IPS DF 19.7 (cell line): ENCODE measurements at regions not wholly inside any gene's neighbourhood (a gene's known extent, or its start where the extent isn't known, plus 50 kb on each side); places are given as distances from the start of the nearest gene placed in this dataset.
"Not testable (repeated sequence)": the region's sequence is repeated elsewhere in the genome, so short reads cannot be mapped to it uniquely, and the experiment has no call there.

Source experiments
- DNase-seq: peaks from one replicate; pipeline ENCODE4 v3.0.0-alpha.2; 2013; ENCODE audit warnings: low read depth, low spot score

GRCh38 chr10:18735711-18736110 lies 76.5 kb downstream of the ARL5B start:
- no peak for DNase-seq

GRCh38 chr10:18737236-18737635 lies 78.0 kb downstream of the ARL5B start:
- no peak for DNase-seq

GRCh38 chr10:18737841-18738240 lies 78.6 kb downstream of the ARL5B start:
- no peak for DNase-seq

- DNase-seq, result no peak
Measured at GRCh38 chr10:18738835-18739234, 79.6 kb downstream of the ARL5B start.

GRCh38 chr10:18743926-18744325 lies 84.7 kb downstream of the ARL5B start:
- no peak for DNase-seq

- DNase-seq, result no peak
Measured at GRCh38 chr10:18753312-18753895, 94.2 kb downstream of the ARL5B start.

- no peak for DNase-seq
Measured at GRCh38 chr10:18759575-18759974, 100.3 kb downstream of the ARL5B start.

- DNase-seq, result no peak
Measured at GRCh38 chr10:18760836-18761235, 101.6 kb downstream of the ARL5B start.

- DNase-seq, result no peak
Measured at GRCh38 chr10:18767981-18768380, 108.8 kb downstream of the ARL5B start.

- DNase-seq, result no peak
Measured at GRCh38 chr10:18773180-18773579, 113.9 kb downstream of the ARL5B start.

- no peak for DNase-seq
Measured at GRCh38 chr10:18777258-18777657, 118.0 kb downstream of the ARL5B start.

- DNase-seq, result no peak
Measured at GRCh38 chr10:18786478-18786877, 127.2 kb downstream of the ARL5B start.

- DNase-seq, result no peak
Measured at GRCh38 chr10:18793951-18794350, 134.7 kb downstream of the ARL5B start.

- no peak for DNase-seq
Measured at GRCh38 chr10:18795549-18795948, 136.3 kb downstream of the ARL5B start.

- DNase-seq, result no peak
Measured at GRCh38 chr10:18797286-18797685, 138.1 kb downstream of the ARL5B start.

- DNase-seq, result peak; percentile 7
Measured at GRCh38 chr10:18822156-18822555, 162.9 kb downstream of the ARL5B start.

GRCh38 chr10:18829259-18829658 lies 170.0 kb downstream of the ARL5B start:
- no peak for DNase-seq

- DNase-seq, result no peak
Measured at GRCh38 chr10:18830277-18830676, 171.0 kb downstream of the ARL5B start.

GRCh38 chr10:18856623-18857022 lies 192.0 kb upstream of the MALRD1 start:
- DNase-seq, result not testable (repeated sequence)

- no peak for DNase-seq
Measured at GRCh38 chr10:18859659-18860058, 188.9 kb upstream of the MALRD1 start.

GRCh38 chr10:18860186-18860585 lies 188.4 kb upstream of the MALRD1 start:
- no peak for DNase-seq

GRCh38 chr10:18860631-18861240 lies 187.9 kb upstream of the MALRD1 start:
- DNase-seq, result no peak

- no peak for DNase-seq
Measured at GRCh38 chr10:18861382-18861781, 187.2 kb upstream of the MALRD1 start.

GRCh38 chr10:18866852-18867251 lies 181.7 kb upstream of the MALRD1 start:
- no peak for DNase-seq
